Transverse colon (tissue), 4 donors: ENCODE measurements at regions not wholly inside any gene's neighbourhood (a gene's known extent, or its start where the extent isn't known, plus 50 kb on each side); places are given as distances from the start of the nearest gene placed in this dataset.
"Not testable (repeated sequence)": the region's sequence is repeated elsewhere in the genome, so short reads cannot be mapped to it uniquely, and the experiment has no call there.

Experiments used
- EP300 ChIP-seq: sonication (generic); formaldehyde crosslinking; IDR thresholded peaks from one replicate; pipeline ENCODE4 v1.6.1; 2017; ENCODE audit warnings: antibody characterized with exemption, low read depth
- POLR2A ChIP-seq: fragments of 450-650 bp; IDR thresholded peaks from one replicate; pipeline ENCODE4 v1.6.1; 2016; ENCODE audit warnings: antibody characterized with exemption, mild to moderate bottlenecking, moderate library complexity
- POLR2AphosphoS5 ChIP-seq, 3 donors: sonication (generic); formaldehyde crosslinking; IDR thresholded peaks; one replicate each; pipeline ENCODE4 v1.6.1; 2016; ENCODE audit warnings: antibody characterized with exemption in 3 of 3
- TF ChIP-seq, protein P1 (sequence below), 5 experiments: fragments of 200-600 bp in 3 of 5; fragments of 450-650 bp in 2 of 5; sonication (generic) in 3 of 5; IDR thresholded peaks; 1 replicate in 2 of 5; 2 replicates in 3 of 5; pipeline ENCODE4 v1.5.1; 2016 to 2017; ENCODE audit warnings: antibody characterized with exemption in 5 of 5, inconsistent platforms in 3 of 5, mild to moderate bottlenecking in 2 of 5, moderate library complexity in 1 of 5

DNA sequence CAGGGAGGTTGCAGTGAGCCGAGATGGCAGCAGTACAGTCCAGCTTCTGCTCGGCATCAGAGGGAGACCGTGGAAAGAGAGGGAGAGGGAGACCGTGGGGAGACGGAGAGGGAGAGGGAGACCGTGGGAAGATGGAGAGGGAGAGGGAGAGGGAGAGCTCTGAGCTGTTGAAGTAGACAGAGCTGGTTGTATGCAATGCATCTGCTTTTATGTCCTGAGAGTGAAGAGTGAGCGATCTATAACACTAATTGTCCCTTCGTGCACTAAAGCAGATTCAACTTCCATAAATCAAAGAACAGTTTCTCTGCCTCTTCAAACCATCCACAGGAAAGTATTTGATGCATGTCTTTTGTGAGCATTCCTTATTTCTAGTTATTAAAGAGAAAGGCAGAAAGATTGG is 300.6 kb downstream of the FLRT2 start:
- TF ChIP-seq, protein P1, sequence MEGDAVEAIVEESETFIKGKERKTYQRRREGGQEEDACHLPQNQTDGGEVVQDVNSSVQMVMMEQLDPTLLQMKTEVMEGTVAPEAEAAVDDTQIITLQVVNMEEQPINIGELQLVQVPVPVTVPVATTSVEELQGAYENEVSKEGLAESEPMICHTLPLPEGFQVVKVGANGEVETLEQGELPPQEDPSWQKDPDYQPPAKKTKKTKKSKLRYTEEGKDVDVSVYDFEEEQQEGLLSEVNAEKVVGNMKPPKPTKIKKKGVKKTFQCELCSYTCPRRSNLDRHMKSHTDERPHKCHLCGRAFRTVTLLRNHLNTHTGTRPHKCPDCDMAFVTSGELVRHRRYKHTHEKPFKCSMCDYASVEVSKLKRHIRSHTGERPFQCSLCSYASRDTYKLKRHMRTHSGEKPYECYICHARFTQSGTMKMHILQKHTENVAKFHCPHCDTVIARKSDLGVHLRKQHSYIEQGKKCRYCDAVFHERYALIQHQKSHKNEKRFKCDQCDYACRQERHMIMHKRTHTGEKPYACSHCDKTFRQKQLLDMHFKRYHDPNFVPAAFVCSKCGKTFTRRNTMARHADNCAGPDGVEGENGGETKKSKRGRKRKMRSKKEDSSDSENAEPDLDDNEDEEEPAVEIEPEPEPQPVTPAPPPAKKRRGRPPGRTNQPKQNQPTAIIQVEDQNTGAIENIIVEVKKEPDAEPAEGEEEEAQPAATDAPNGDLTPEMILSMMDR (IDR thresholded peaks at IDR 0.05), result not testable (repeated sequence)
- TF ChIP-seq POLR2A; EP300; POLR2AphosphoS5 (IDR thresholded peaks at IDR 0.05): not testable (repeated sequence)
